ENCODE measurements at regions not wholly inside any gene's neighbourhood (a gene's known extent, or its start where the extent isn't known, plus 50 kb on each side); places are given as distances from the start of the nearest gene placed in this dataset.

- no peak for DNase-seq (ENCODE audit: low read depth in 2 of 2)
These were observed 1360.1 kb upstream of the CDH6 start for GRCh38 chr5:29833394-29833793.

- no peak for DNase-seq (ENCODE audit: low read depth in 2 of 2)
These were observed 1371.0 kb upstream of the CDH6 start for GRCh38 chr5:29822521-29822920.

- DNase-seq (ENCODE audit: low read depth in 2 of 2) = no peak
These were observed 1381.4 kb upstream of the CDH6 start for GRCh38 chr5:29811914-29812679.

GRCh38 chr5:29805804-29806203 lies 1387.7 kb upstream of the CDH6 start:
- no peak for DNase-seq (ENCODE audit: low read depth in 2 of 2)

- no peak for DNase-seq (ENCODE audit: low read depth in 2 of 2)
These were observed 1392.7 kb upstream of the CDH6 start for GRCh38 chr5:29800752-29801151.

GRCh38 chr5:29796013-29796412 lies 1397.5 kb upstream of the CDH6 start:
- DNase-seq (ENCODE audit: low read depth in 2 of 2) = no peak

GRCh38 chr5:29795096-29795652 lies 1398.3 kb upstream of the CDH6 start:
- no peak for DNase-seq (ENCODE audit: low read depth in 2 of 2)

- DNase-seq (ENCODE audit: low read depth in 2 of 2) = no peak
These were observed 1399.2 kb upstream of the CDH6 start for GRCh38 chr5:29794141-29794787.

GRCh38 chr5:29790281-29790680 lies 1403.2 kb upstream of the CDH6 start:
- no peak for DNase-seq (ENCODE audit: low read depth in 2 of 2)

GRCh38 chr5:29780401-29780800 lies 1413.1 kb upstream of the CDH6 start:
- no peak for DNase-seq (ENCODE audit: low read depth in 2 of 2)

- no peak for DNase-seq (ENCODE audit: low read depth in 2 of 2)
These were observed 1414.3 kb upstream of the CDH6 start for GRCh38 chr5:29779141-29779540.

- no peak for DNase-seq (ENCODE audit: low read depth in 2 of 2)
These were observed 1416.1 kb upstream of the CDH6 start for GRCh38 chr5:29777373-29777772.

GRCh38 chr5:29770936-29771335 lies 1422.5 kb upstream of the CDH6 start:
- DNase-seq (ENCODE audit: low read depth in 2 of 2) = no peak

GRCh38 chr5:29769474-29769873 lies 1424.0 kb upstream of the CDH6 start:
- DNase-seq (ENCODE audit: low read depth in 2 of 2) = no peak

- DNase-seq (ENCODE audit: low read depth in 2 of 2) = no peak
These were observed 1434.5 kb upstream of the CDH6 start for GRCh38 chr5:29758986-29759421.

- DNase-seq (ENCODE audit: low read depth in 2 of 2) = no peak
These were observed 1443.0 kb upstream of the CDH6 start for GRCh38 chr5:29750453-29750852.

- DNase-seq (ENCODE audit: low read depth in 2 of 2) = no peak
These were observed 1448.9 kb upstream of the CDH6 start for GRCh38 chr5:29744618-29745017.

- DNase-seq (ENCODE audit: low read depth in 2 of 2) = no peak
These were observed 1472.5 kb upstream of the CDH6 start for GRCh38 chr5:29720954-29721353.

GRCh38 chr5:29719171-29719570 lies 1474.3 kb upstream of the CDH6 start:
- no peak for DNase-seq (ENCODE audit: low read depth in 2 of 2)

GRCh38 chr5:29715167-29715566 lies 1478.3 kb upstream of the CDH6 start:
- no peak for DNase-seq (ENCODE audit: low read depth in 2 of 2)

GRCh38 chr5:29702875-29703274 lies 1490.6 kb upstream of the CDH6 start:
- no peak for DNase-seq (ENCODE audit: low read depth in 2 of 2)

- no peak for DNase-seq (ENCODE audit: low read depth in 2 of 2)
These were observed 1491.9 kb upstream of the CDH6 start for GRCh38 chr5:29701600-29701999.

GRCh38 chr5:29697785-29698414 lies 1495.6 kb upstream of the CDH6 start:
- DNase-seq (ENCODE audit: low read depth in 2 of 2) = no peak
